HEK293 (cell line): ENCODE measurements at regions not wholly inside any gene's neighbourhood (a gene's known extent, or its start where the extent isn't known, plus 50 kb on each side); places are given as distances from the start of the nearest gene placed in this dataset.

Experiments used
- CTCF ChIP-seq: fragments of 450-650 bp; formaldehyde crosslinking; IDR thresholded peaks from 2 replicates; pipeline ENCODE4 v1.5.1; 2016; ENCODE audit warnings: missing biosample characterization, missing genetic modification characterization
- MEIS1 ChIP-seq: sonication (generic); formaldehyde crosslinking; IDR thresholded peaks from 2 replicates; pipeline ENCODE4 v1.8.1; 2022; ENCODE audit warnings: missing genetic modification reagents, mild to moderate bottlenecking, borderline replicate concordance
- PRDM2 ChIP-seq: fragments of 450-650 bp; formaldehyde crosslinking; IDR thresholded peaks from 2 replicates; pipeline ENCODE4 v1.5.1; 2016; ENCODE audit warnings: missing biosample characterization, missing genetic modification characterization, borderline replicate concordance
- SALL2 ChIP-seq: fragments of 450-650 bp; formaldehyde crosslinking; IDR thresholded peaks from 2 replicates; pipeline ENCODE4 v1.5.0; 2017; ENCODE audit warnings: missing biosample characterization, mild to moderate bottlenecking, missing genetic modification characterization, borderline replicate concordance
- ZBTB20 ChIP-seq: fragments of 450-650 bp; formaldehyde crosslinking; IDR thresholded peaks from 2 replicates; pipeline ENCODE4 v1.5.1; 2016; ENCODE audit warnings: missing biosample characterization, missing genetic modification characterization
- ZBTB8A ChIP-seq: fragments of 450-650 bp; formaldehyde crosslinking; IDR thresholded peaks from 2 replicates; pipeline ENCODE4 v1.5.1; 2016; ENCODE audit warnings: missing biosample characterization, missing genetic modification characterization
- ZNF157 ChIP-seq: fragments of 450-650 bp; formaldehyde crosslinking; IDR thresholded peaks from 2 replicates; pipeline ENCODE4 v1.5.1; 2016; ENCODE audit warnings: missing biosample characterization, missing genetic modification characterization
- TF ChIP-seq, protein P1 (sequence below): fragments of 450-650 bp; formaldehyde crosslinking; IDR thresholded peaks from 2 replicates; pipeline ENCODE4 v1.5.1; 2016; ENCODE audit warnings: missing biosample characterization, missing genetic modification characterization

- no peak for TF ChIP-seq CTCF (tag by site-specific recombination)
- TF ChIP-seq PRDM2 (tag by site-specific recombination) = no peak
- no peak for TF ChIP-seq ZBTB8A
- TF ChIP-seq, protein P1, sequence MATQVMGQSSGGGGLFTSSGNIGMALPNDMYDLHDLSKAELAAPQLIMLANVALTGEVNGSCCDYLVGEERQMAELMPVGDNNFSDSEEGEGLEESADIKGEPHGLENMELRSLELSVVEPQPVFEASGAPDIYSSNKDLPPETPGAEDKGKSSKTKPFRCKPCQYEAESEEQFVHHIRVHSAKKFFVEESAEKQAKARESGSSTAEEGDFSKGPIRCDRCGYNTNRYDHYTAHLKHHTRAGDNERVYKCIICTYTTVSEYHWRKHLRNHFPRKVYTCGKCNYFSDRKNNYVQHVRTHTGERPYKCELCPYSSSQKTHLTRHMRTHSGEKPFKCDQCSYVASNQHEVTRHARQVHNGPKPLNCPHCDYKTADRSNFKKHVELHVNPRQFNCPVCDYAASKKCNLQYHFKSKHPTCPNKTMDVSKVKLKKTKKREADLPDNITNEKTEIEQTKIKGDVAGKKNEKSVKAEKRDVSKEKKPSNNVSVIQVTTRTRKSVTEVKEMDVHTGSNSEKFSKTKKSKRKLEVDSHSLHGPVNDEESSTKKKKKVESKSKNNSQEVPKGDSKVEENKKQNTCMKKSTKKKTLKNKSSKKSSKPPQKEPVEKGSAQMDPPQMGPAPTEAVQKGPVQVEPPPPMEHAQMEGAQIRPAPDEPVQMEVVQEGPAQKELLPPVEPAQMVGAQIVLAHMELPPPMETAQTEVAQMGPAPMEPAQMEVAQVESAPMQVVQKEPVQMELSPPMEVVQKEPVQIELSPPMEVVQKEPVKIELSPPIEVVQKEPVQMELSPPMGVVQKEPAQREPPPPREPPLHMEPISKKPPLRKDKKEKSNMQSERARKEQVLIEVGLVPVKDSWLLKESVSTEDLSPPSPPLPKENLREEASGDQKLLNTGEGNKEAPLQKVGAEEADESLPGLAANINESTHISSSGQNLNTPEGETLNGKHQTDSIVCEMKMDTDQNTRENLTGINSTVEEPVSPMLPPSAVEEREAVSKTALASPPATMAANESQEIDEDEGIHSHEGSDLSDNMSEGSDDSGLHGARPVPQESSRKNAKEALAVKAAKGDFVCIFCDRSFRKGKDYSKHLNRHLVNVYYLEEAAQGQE (tag by site-specific recombination) = no peak
- no peak for TF ChIP-seq ZBTB20 (tag by site-specific recombination)
- no peak for TF ChIP-seq MEIS1
- no peak for TF ChIP-seq SALL2 (tag by site-specific recombination)
- TF ChIP-seq ZNF157 = no peak
Measured at GRCh38 chr3:13258280-13258679, 161.8 kb downstream of the NUP210 start.
